ENCODE measurements at regions not wholly inside any gene's neighbourhood (a gene's known extent, or its start where the extent isn't known, plus 50 kb on each side); places are given as distances from the start of the nearest gene placed in this dataset.
A peak's percentile ranks its signal among the peaks of the same experiment; 100 is the strongest.

GRCh38 chr10:21423338-21423737, 102.1 kb downstream of the SKIDA1 start:
- DNase-seq (ENCODE audit: low read depth, low spot score) (no peak), FAIRE-seq (no peak), ATAC-seq (no peak)
- 26% methylated on average over 2 of the region's 2 CpGs for WGBS (ENCODE audit: insufficient coverage, insufficient replicate concordance, low lambda C conversion rate, missing lambda C conversion rate)
- H2AFZ ChIP-seq (ENCODE audit: control insufficient read depth, low read depth, low read length) = no peak overlapping the region
- H4K20me1 ChIP-seq (ENCODE audit: control insufficient read depth, insufficient read depth) = no peaks in the 10 kb centered on the region
- no peak overlapping the region for H3K27ac ChIP-seq (ENCODE audit: control insufficient read depth, insufficient read depth)
- H3K9me3 ChIP-seq (replicated peaks; ENCODE audit: control insufficient read depth, insufficient read depth, low read length) = peaks cover 6% of the 10 kb centered on the region; the same call in 2 of the 3 replicates
- no peak overlapping the region for H3K4me2 ChIP-seq (ENCODE audit: control insufficient read depth, insufficient read depth)
- no peak overlapping the region for H3K9ac ChIP-seq (ENCODE audit: control insufficient read depth, insufficient read depth, low read length)
- H3K27me3 ChIP-seq (replicated peaks in 1 of 2; ENCODE audit: control insufficient read depth in 2 of 2, insufficient read depth in 2 of 2, low read length in 1 of 2) = no peaks in the 10 kb centered on the region
- H3K36me3 ChIP-seq (ENCODE audit: control insufficient read depth in 2 of 2, insufficient read depth in 2 of 2, low read length in 1 of 2) = no peaks in the 10 kb centered on the region
- H3K4me3 ChIP-seq = no peak overlapping the region
- in situ Hi-C loops (cut with MboI) (no loop called here), intact Hi-C loops (cut with micrococcal nuclease; ENCODE audit: unreplicated experiment) (no loop called here)
- ChIA-PET SMC1A (ENCODE audit: uncharacterized antibody, unreplicated experiment) (interaction anchor here (0.6 kb wide), 1 partner anchor 17 kb away, joined by 4 read pairs; no protein-coding TSS in a partner anchor), CTCF (interaction anchor here (0.6 kb wide), 1 partner anchor 126 kb away, joined by 4 read pairs; no protein-coding TSS in a partner anchor), POLR2A (no interaction called here), RAD21 (ENCODE audit: unreplicated experiment) (no interaction called here)
- TF ChIP-seq STAT1 (conservative IDR thresholded peaks at IDR 0.05) (no peak), CREM (IDR thresholded peaks at IDR 0.05; ENCODE audit: low read depth) (no peak), ETV6 (conservative IDR thresholded peaks at IDR 0.05 in 1 of 2, IDR thresholded peaks at IDR 0.05 in 1 of 2; ENCODE audit: borderline replicate concordance in 1 of 2, low read depth in 1 of 2) (0 out of 4 replicates have a peak, but pooled peaks of 1 of the 2 experiments have one; percentile 27)
- no TSS peak for BruUV-seq (replicated peaks)
- peaks cover 4% of the 10 kb centered on the region; the same call in 1 of the 2 replicates for H3K4me1 ChIP-seq (ENCODE audit: control insufficient read depth, insufficient read depth, low read length)
- H3K79me2 ChIP-seq (ENCODE audit: control insufficient read depth, insufficient read depth, low read length) = no peaks in the 10 kb centered on the region

DNA sequence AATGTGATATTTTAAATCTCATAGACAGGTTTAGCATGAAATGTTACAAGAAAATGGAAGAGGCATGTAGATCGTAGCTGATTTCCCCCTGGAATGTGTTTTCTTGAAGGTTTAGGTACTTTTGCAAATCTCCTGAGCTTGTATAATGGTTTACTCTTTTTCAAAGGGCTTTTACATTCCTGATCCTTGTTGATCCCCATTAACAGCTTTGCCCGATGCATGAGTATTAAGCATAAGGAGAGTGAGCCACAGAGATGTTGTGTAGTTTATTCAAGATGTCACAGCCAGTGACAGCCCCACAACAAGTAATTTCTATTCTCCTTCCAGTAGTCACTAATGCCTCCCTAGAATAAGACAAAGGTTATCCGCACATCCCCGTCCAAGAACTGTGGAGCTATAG, 103.7 kb downstream of the SKIDA1 start:
- 72% methylated on average over 4 of the region's 4 CpGs for WGBS (ENCODE audit: insufficient coverage, insufficient replicate concordance, low lambda C conversion rate, missing lambda C conversion rate)
- no peaks in the 10 kb centered on the region for H3K27me3 ChIP-seq (replicated peaks in 1 of 2; ENCODE audit: control insufficient read depth in 2 of 2, insufficient read depth in 2 of 2, low read length in 1 of 2)
- no peak overlapping the region for H2AFZ ChIP-seq (ENCODE audit: control insufficient read depth, low read depth, low read length)
- CTCF ChIA-PET = no interaction called here
- no peak overlapping the region for H3K4me2 ChIP-seq (ENCODE audit: control insufficient read depth, insufficient read depth)
- H3K27ac ChIP-seq (ENCODE audit: control insufficient read depth, insufficient read depth) = no peak overlapping the region
- TF ChIP-seq ESRRA (IDR thresholded peaks at IDR 0.05; ENCODE audit: low read length) = no peak
- TF ChIP-seq CREB1 (IDR thresholded peaks at IDR 0.05; ENCODE audit: low read depth) = no peak
- no peak for TF ChIP-seq CHD2 (IDR thresholded peaks at IDR 0.05; ENCODE audit: borderline replicate concordance, low read depth, low read length)
- TF ChIP-seq NFIC (IDR thresholded peaks at IDR 0.05; ENCODE audit: low read depth, low read length) = no peak
- no peak for TF ChIP-seq NR2F1 (conservative IDR thresholded peaks at IDR 0.05)
- no peak for TF ChIP-seq PML (IDR thresholded peaks at IDR 0.05; ENCODE audit: low read length)
- no peak for TF ChIP-seq RB1 (IDR thresholded peaks at IDR 0.05; ENCODE audit: borderline replicate concordance)
- TF ChIP-seq, protein P1, sequence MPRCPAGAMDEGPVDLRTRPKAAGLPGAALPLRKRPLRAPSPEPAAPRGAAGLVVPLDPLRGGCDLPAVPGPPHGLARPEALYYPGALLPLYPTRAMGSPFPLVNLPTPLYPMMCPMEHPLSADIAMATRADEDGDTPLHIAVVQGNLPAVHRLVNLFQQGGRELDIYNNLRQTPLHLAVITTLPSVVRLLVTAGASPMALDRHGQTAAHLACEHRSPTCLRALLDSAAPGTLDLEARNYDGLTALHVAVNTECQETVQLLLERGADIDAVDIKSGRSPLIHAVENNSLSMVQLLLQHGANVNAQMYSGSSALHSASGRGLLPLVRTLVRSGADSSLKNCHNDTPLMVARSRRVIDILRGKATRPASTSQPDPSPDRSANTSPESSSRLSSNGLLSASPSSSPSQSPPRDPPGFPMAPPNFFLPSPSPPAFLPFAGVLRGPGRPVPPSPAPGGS (IDR thresholded peaks at IDR 0.05; ENCODE audit: borderline replicate concordance, insufficient read depth, low read depth, low read length, poor library complexity, severe bottlenecking) = no peak
- TF ChIP-seq, protein P2, sequence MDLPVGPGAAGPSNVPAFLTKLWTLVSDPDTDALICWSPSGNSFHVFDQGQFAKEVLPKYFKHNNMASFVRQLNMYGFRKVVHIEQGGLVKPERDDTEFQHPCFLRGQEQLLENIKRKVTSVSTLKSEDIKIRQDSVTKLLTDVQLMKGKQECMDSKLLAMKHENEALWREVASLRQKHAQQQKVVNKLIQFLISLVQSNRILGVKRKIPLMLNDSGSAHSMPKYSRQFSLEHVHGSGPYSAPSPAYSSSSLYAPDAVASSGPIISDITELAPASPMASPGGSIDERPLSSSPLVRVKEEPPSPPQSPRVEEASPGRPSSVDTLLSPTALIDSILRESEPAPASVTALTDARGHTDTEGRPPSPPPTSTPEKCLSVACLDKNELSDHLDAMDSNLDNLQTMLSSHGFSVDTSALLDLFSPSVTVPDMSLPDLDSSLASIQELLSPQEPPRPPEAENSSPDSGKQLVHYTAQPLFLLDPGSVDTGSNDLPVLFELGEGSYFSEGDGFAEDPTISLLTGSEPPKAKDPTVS (IDR thresholded peaks at IDR 0.05; ENCODE audit: low read depth, low read length) = no peak
- H3K79me2 ChIP-seq (ENCODE audit: control insufficient read depth, insufficient read depth, low read length) = no peaks in the 10 kb centered on the region
- H4K20me1 ChIP-seq (ENCODE audit: control insufficient read depth, insufficient read depth) = no peaks in the 10 kb centered on the region
- RAD21 ChIA-PET (ENCODE audit: unreplicated experiment) = no interaction called here
- no peaks in the 10 kb centered on the region; the same call in 2 of the 3 replicates for H3K9me3 ChIP-seq (replicated peaks; ENCODE audit: control insufficient read depth, insufficient read depth, low read length)
- no peak for ATAC-seq
- intact Hi-C loops (cut with micrococcal nuclease; ENCODE audit: unreplicated experiment) = no loop called here
- H3K4me1 ChIP-seq (ENCODE audit: control insufficient read depth, insufficient read depth, low read length) = no peaks in the 10 kb centered on the region
- H3K36me3 ChIP-seq (ENCODE audit: control insufficient read depth in 2 of 2, insufficient read depth in 2 of 2, low read length in 1 of 2) = no peaks in the 10 kb centered on the region
- no peak for FAIRE-seq
- no peak for DNase-seq (ENCODE audit: low read depth, low spot score)
- BruUV-seq (replicated peaks) = no TSS peak
- in situ Hi-C loops (cut with MboI) = no loop called here
- SMC1A ChIA-PET (ENCODE audit: uncharacterized antibody, unreplicated experiment) = interaction anchor here (0.6 to 2.0 kb wide), 2 partner anchors 22 to 42 kb away, joined by 3 to 4 read pairs; no protein-coding TSS in a partner anchor
- H3K4me3 ChIP-seq = no peak overlapping the region
- no peak overlapping the region for H3K9ac ChIP-seq (ENCODE audit: control insufficient read depth, insufficient read depth, low read length)
- POLR2A ChIA-PET = no interaction called here
